ENCODE measurements at regions not wholly inside any gene's neighbourhood (a gene's known extent, or its start where the extent isn't known, plus 50 kb on each side); places are given as distances from the start of the nearest gene placed in this dataset.

- Histone ChIP-seq H3K4ac (ENCODE audit: low read length) (no peak overlapping the region), H4K8ac (ENCODE audit: low read depth, low read length) (no peak overlapping the region), H3K4me2 (ENCODE audit: insufficient read depth, low read length, poor library complexity, severe bottlenecking) (no peak overlapping the region), H3K14ac (ENCODE audit: low read length) (no peak overlapping the region), H2BK12ac (ENCODE audit: low read length) (no peak overlapping the region), H3K9ac (ENCODE audit: low read depth, low read length, poor library complexity) (no peak overlapping the region), H3K4me3 (ENCODE audit: low read length in 2 of 2) (no peak overlapping the region), H4K91ac (ENCODE audit: low read depth, low read length, poor library complexity) (no peak overlapping the region), H3K23ac (ENCODE audit: low read depth, low read length, poor library complexity) (no peak overlapping the region), H3K27me3 (ENCODE audit: control insufficient read depth in 3 of 3, insufficient read depth in 3 of 3, low read depth in 1 of 3, low read length in 3 of 3) (no peaks in the 10 kb centered on the region), H3K79me1 (ENCODE audit: low read depth, low read length) (no peaks in the 10 kb centered on the region), H3K4me1 (ENCODE audit: control insufficient read depth in 2 of 2, insufficient read depth in 1 of 2, low read depth in 1 of 2, low read length in 2 of 2) (peaks cover 3 to 15% of the 10 kb centered on the region in 2 donors), H2BK120ac (ENCODE audit: low read depth, low read length) (no peak overlapping the region), H3K18ac (ENCODE audit: low read length) (no peak overlapping the region), H3K27ac (replicated peaks; ENCODE audit: low read length) (no peak overlapping the region), H3K9me3 (replicated peaks in 1 of 2; ENCODE audit: control insufficient read depth in 2 of 2, insufficient read depth in 1 of 2, low read depth in 1 of 2, low read length in 2 of 2) (no peaks in the 10 kb centered on the region), H3K36me3 (replicated peaks in 1 of 2; ENCODE audit: control insufficient read depth in 2 of 2, insufficient read depth in 2 of 2, low read length in 2 of 2) (no peaks in the 10 kb centered on the region), H2BK15ac (ENCODE audit: low read length) (no peak overlapping the region), H2BK5ac (ENCODE audit: low read length) (no peak overlapping the region), H2AK5ac (ENCODE audit: low read depth, low read length) (no peak overlapping the region), H2AFZ (ENCODE audit: low read length) (no peak overlapping the region)
- DNase-seq (ENCODE audit: low spot score) = no peak
- WGBS, 2 donors (ENCODE audit: extremely low coverage in 2 of 2, insufficient read length in 2 of 2, insufficient replicate concordance in 1 of 2) = no CpG with 5 or more reads among the region's 3 CpGs
Observed at GRCh38 chr5:116806836-116807235, 232.2 kb upstream of the SEMA6A start.

DNA sequence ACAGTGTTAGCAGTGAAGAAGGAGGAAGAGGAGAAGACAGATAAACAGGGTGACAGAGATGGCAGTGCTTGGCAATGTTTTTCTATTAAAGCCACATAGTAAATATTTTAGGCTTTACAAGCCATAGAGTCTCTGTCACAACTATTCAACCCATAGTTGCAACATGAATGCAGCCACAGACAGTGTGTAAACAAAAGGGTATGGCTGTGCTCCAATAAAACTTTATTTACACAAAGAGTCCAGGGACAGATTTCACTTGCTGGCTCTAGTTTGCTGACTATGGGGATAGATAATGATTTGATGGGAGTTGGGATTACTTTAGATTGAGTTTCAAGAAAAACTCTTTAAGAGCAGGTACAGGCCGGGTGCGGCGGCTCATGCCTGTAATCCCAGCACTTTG is 224.8 kb upstream of the SEMA6A start:
- H3K36me3 ChIP-seq (replicated peaks in 1 of 2; ENCODE audit: control insufficient read depth in 2 of 2, insufficient read depth in 2 of 2, low read length in 2 of 2) = no peaks in the 10 kb centered on the region

GRCh38 chr5:116795189-116795588 is 220.6 kb upstream of the SEMA6A start:
- Histone ChIP-seq H3K4me2 (ENCODE audit: insufficient read depth, low read length, poor library complexity, severe bottlenecking) (no peak overlapping the region), H2AFZ (ENCODE audit: low read length) (no peak overlapping the region), H3K4ac (ENCODE audit: low read length) (no peak overlapping the region), H3K9me3 (replicated peaks in 1 of 2; ENCODE audit: control insufficient read depth in 2 of 2, insufficient read depth in 1 of 2, low read depth in 1 of 2, low read length in 2 of 2) (no peaks in the 10 kb centered on the region), H3K36me3 (replicated peaks in 1 of 2; ENCODE audit: control insufficient read depth in 2 of 2, insufficient read depth in 2 of 2, low read length in 2 of 2) (no peaks in the 10 kb centered on the region), H3K14ac (ENCODE audit: low read length) (no peak overlapping the region), H2BK120ac (ENCODE audit: low read depth, low read length) (no peak overlapping the region), H3K27me3 (ENCODE audit: control insufficient read depth in 3 of 3, insufficient read depth in 3 of 3, low read depth in 1 of 3, low read length in 3 of 3) (no peaks in the 10 kb centered on the region), H2AK5ac (ENCODE audit: low read depth, low read length) (no peak overlapping the region), H3K18ac (ENCODE audit: low read length) (no peak overlapping the region), H3K79me1 (ENCODE audit: low read depth, low read length) (no peaks in the 10 kb centered on the region), H2BK15ac (ENCODE audit: low read length) (no peak overlapping the region), H3K4me1 (ENCODE audit: control insufficient read depth in 2 of 2, insufficient read depth in 1 of 2, low read depth in 1 of 2, low read length in 2 of 2) (no peaks in the 10 kb centered on the region), H3K9ac (ENCODE audit: low read depth, low read length, poor library complexity) (no peak overlapping the region), H4K8ac (ENCODE audit: low read depth, low read length) (no peak overlapping the region), H2BK12ac (ENCODE audit: low read length) (no peak overlapping the region), H4K91ac (ENCODE audit: low read depth, low read length, poor library complexity) (no peak overlapping the region), H3K23ac (ENCODE audit: low read depth, low read length, poor library complexity) (no peak overlapping the region), H3K27ac (replicated peaks; ENCODE audit: low read length) (no peak overlapping the region), H3K4me3 (ENCODE audit: low read length in 2 of 2) (no peak overlapping the region), H2BK5ac (ENCODE audit: low read length) (no peak overlapping the region)
- whole genome bisulfite sequencing, 2 donors (ENCODE audit: extremely low coverage in 2 of 2, insufficient read length in 2 of 2, insufficient replicate concordance in 1 of 2) = no CpG with 5 or more reads among the region's 2 CpGs
- DNase-seq (ENCODE audit: low spot score) = no peak

More for the DNA sequence above, 224.8 kb upstream of the SEMA6A start:
- Histone ChIP-seq H3K4me1 (ENCODE audit: control insufficient read depth in 2 of 2, insufficient read depth in 1 of 2, low read depth in 1 of 2, low read length in 2 of 2) (no peaks in the 10 kb centered on the region), H2AK5ac (ENCODE audit: low read depth, low read length) (no peak overlapping the region), H4K91ac (ENCODE audit: low read depth, low read length, poor library complexity) (no peak overlapping the region), H3K4ac (ENCODE audit: low read length) (no peak overlapping the region), H3K9me3 (replicated peaks in 1 of 2; ENCODE audit: control insufficient read depth in 2 of 2, insufficient read depth in 1 of 2, low read depth in 1 of 2, low read length in 2 of 2) (no peaks in the 10 kb centered on the region), H3K4me2 (ENCODE audit: insufficient read depth, low read length, poor library complexity, severe bottlenecking) (no peak overlapping the region), H2BK12ac (ENCODE audit: low read length) (no peak overlapping the region), H2BK5ac (ENCODE audit: low read length) (no peak overlapping the region), H3K9ac (ENCODE audit: low read depth, low read length, poor library complexity) (no peak overlapping the region), H3K79me1 (ENCODE audit: low read depth, low read length) (no peaks in the 10 kb centered on the region), H2BK120ac (ENCODE audit: low read depth, low read length) (no peak overlapping the region), H3K23ac (ENCODE audit: low read depth, low read length, poor library complexity) (no peak overlapping the region), H3K18ac (ENCODE audit: low read length) (no peak overlapping the region), H3K4me3 (ENCODE audit: low read length in 2 of 2) (no peak overlapping the region), H2AFZ (ENCODE audit: low read length) (no peak overlapping the region), H3K27me3 (ENCODE audit: control insufficient read depth in 3 of 3, insufficient read depth in 3 of 3, low read depth in 1 of 3, low read length in 3 of 3) (no peaks in the 10 kb centered on the region), H4K8ac (ENCODE audit: low read depth, low read length) (no peak overlapping the region), H2BK15ac (ENCODE audit: low read length) (no peak overlapping the region), H3K27ac (replicated peaks; ENCODE audit: low read length) (no peak overlapping the region), H3K14ac (ENCODE audit: low read length) (no peak overlapping the region)
- no peak for DNase-seq (ENCODE audit: low spot score)
- WGBS, 2 donors (ENCODE audit: extremely low coverage in 2 of 2, insufficient read length in 2 of 2, insufficient replicate concordance in 1 of 2) = no CpG with 5 or more reads among the region's 3 CpGs

DNA sequence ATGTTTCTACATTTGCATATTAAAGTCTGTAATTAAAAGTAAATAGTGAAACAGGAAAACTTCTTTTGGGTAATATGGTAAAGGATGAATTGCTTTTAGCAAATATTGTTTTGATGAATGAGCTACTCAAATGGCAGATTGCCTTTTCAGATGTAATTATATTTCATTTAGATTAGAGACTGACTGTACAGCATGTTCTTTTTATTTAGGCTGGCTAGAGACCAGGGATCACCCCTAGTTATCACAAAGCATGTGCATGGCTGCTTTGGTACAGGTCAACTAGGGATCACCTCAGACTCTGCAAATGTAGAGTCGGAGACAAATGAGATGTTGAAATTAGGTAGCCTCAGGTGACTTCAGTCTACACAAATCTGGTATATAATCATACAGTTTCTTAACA is 214.9 kb upstream of the SEMA6A start:
- Histone ChIP-seq H3K23ac (ENCODE audit: low read depth, low read length, poor library complexity) (no peak overlapping the region), H2BK5ac (ENCODE audit: low read length) (no peak overlapping the region), H3K36me3 (replicated peaks in 1 of 2; ENCODE audit: control insufficient read depth in 2 of 2, insufficient read depth in 2 of 2, low read length in 2 of 2) (no peaks in the 10 kb centered on the region), H4K91ac (ENCODE audit: low read depth, low read length, poor library complexity) (no peak overlapping the region), H3K4me1 (ENCODE audit: control insufficient read depth in 2 of 2, insufficient read depth in 1 of 2, low read depth in 1 of 2, low read length in 2 of 2) (peaks cover 0 to 2% of the 10 kb centered on the region in 2 donors), H3K14ac (ENCODE audit: low read length) (no peak overlapping the region), H3K27me3 (ENCODE audit: control insufficient read depth in 3 of 3, insufficient read depth in 3 of 3, low read depth in 1 of 3, low read length in 3 of 3) (peaks cover 0 to 13% (median 0%) of the 10 kb centered on the region in 3 experiments), H3K4ac (ENCODE audit: low read length) (no peak overlapping the region), H2BK15ac (ENCODE audit: low read length) (no peak overlapping the region), H2AK5ac (ENCODE audit: low read depth, low read length) (no peak overlapping the region), H3K4me2 (ENCODE audit: insufficient read depth, low read length, poor library complexity, severe bottlenecking) (no peak overlapping the region), H2BK12ac (ENCODE audit: low read length) (no peak overlapping the region), H4K8ac (ENCODE audit: low read depth, low read length) (no peak overlapping the region), H3K18ac (ENCODE audit: low read length) (no peak overlapping the region), H3K9me3 (replicated peaks in 1 of 2; ENCODE audit: control insufficient read depth in 2 of 2, insufficient read depth in 1 of 2, low read depth in 1 of 2, low read length in 2 of 2) (peaks cover 0 to 6% of the 10 kb centered on the region in 2 donors), H2AFZ (ENCODE audit: low read length) (no peak overlapping the region), H2BK120ac (ENCODE audit: low read depth, low read length) (no peak overlapping the region), H3K4me3 (ENCODE audit: low read length in 2 of 2) (no peak overlapping the region), H3K79me1 (ENCODE audit: low read depth, low read length) (no peaks in the 10 kb centered on the region), H3K27ac (replicated peaks; ENCODE audit: low read length) (no peak overlapping the region), H3K9ac (ENCODE audit: low read depth, low read length, poor library complexity) (no peak overlapping the region)
- DNase-seq (ENCODE audit: low spot score) = no peak
- WGBS, 2 donors (ENCODE audit: extremely low coverage in 2 of 2, insufficient read length in 2 of 2, insufficient replicate concordance in 1 of 2) = no CpG with 5 or more reads among the region's 1 CpG

Measured in neuronal stem cell (in vitro differentiated cells).